ENCODE measurements at regions not wholly inside any gene's neighbourhood (a gene's known extent, or its start where the extent isn't known, plus 50 kb on each side); places are given as distances from the start of the nearest gene placed in this dataset.

GRCh38 chr2:121088251-121089165 lies 196.5 kb downstream of the TFCP2L1 start:
- DNase-seq: no peak

- no peak for DNase-seq
These were observed 195.9 kb downstream of the TFCP2L1 start for GRCh38 chr2:121089166-121089510.

GRCh38 chr2:121090088-121090715 lies 194.8 kb downstream of the TFCP2L1 start:
- no peak for DNase-seq

GRCh38 chr2:121092095-121092494 lies 192.9 kb downstream of the TFCP2L1 start:
- DNase-seq: no peak

GRCh38 chr2:121093692-121094091 lies 191.3 kb downstream of the TFCP2L1 start:
- DNase-seq: no peak

- DNase-seq: no peak
These were observed 190.9 kb downstream of the TFCP2L1 start for GRCh38 chr2:121094101-121094500.

- no peak for DNase-seq
These were observed 190.2 kb downstream of the TFCP2L1 start for GRCh38 chr2:121094845-121095244.

- DNase-seq: no peak
These were observed 189.5 kb downstream of the TFCP2L1 start for GRCh38 chr2:121095257-121096080.

- DNase-seq: no peak
These were observed 188.4 kb downstream of the TFCP2L1 start for GRCh38 chr2:121096611-121097010.

- no peak for DNase-seq
These were observed 186.4 kb downstream of the TFCP2L1 start for GRCh38 chr2:121098556-121098955.

GRCh38 chr2:121099329-121100290 lies 185.4 kb downstream of the TFCP2L1 start:
- DNase-seq: no peak

GRCh38 chr2:121101093-121101715 lies 183.8 kb downstream of the TFCP2L1 start:
- DNase-seq: no peak

GRCh38 chr2:121102941-121103340 lies 182.1 kb downstream of the TFCP2L1 start:
- DNase-seq: no peak

GRCh38 chr2:121103960-121104359 lies 181.0 kb downstream of the TFCP2L1 start:
- DNase-seq: no peak

GRCh38 chr2:121104721-121105141 lies 180.3 kb downstream of the TFCP2L1 start:
- no peak for DNase-seq

- no peak for DNase-seq
These were observed 174.1 kb downstream of the TFCP2L1 start for GRCh38 chr2:121110924-121111323.

- DNase-seq: no peak
These were observed 166.1 kb downstream of the TFCP2L1 start for GRCh38 chr2:121118951-121119350.

GRCh38 chr2:121120411-121120810 lies 164.6 kb downstream of the TFCP2L1 start:
- DNase-seq: no peak

- no peak for DNase-seq
These were observed 164.0 kb downstream of the TFCP2L1 start for GRCh38 chr2:121120991-121121390.

- DNase-seq: no peak
These were observed 163.3 kb downstream of the TFCP2L1 start for GRCh38 chr2:121121661-121122060.

- no peak for DNase-seq
These were observed 161.7 kb downstream of the TFCP2L1 start for GRCh38 chr2:121123268-121123667.

- no peak for DNase-seq
These were observed 160.7 kb downstream of the TFCP2L1 start for GRCh38 chr2:121124330-121124729.
